GM12874 (cell line): ENCODE measurements at regions not wholly inside any gene's neighbourhood (a gene's known extent, or its start where the extent isn't known, plus 50 kb on each side); places are given as distances from the start of the nearest gene placed in this dataset.

Source experiments
- CTCF ChIP-seq: IDR thresholded peaks from 2 replicates; pipeline ENCODE4 v1.5.1; 2011; ENCODE audit warnings: low read depth, mild to moderate bottlenecking, control low read depth, low read length, moderate library complexity; ENCODE audit not compliant: insufficient read depth

GRCh38 chr5:26259081-26259480 is 779.3 kb downstream of the CDH9 start:
- no peak for TF ChIP-seq CTCF

- TF ChIP-seq CTCF = no peak
Observed at GRCh38 chr5:26245321-26245720, 793.1 kb downstream of the CDH9 start.

GRCh38 chr5:26239588-26239987 is 798.8 kb downstream of the CDH9 start:
- TF ChIP-seq CTCF = no peak

DNA sequence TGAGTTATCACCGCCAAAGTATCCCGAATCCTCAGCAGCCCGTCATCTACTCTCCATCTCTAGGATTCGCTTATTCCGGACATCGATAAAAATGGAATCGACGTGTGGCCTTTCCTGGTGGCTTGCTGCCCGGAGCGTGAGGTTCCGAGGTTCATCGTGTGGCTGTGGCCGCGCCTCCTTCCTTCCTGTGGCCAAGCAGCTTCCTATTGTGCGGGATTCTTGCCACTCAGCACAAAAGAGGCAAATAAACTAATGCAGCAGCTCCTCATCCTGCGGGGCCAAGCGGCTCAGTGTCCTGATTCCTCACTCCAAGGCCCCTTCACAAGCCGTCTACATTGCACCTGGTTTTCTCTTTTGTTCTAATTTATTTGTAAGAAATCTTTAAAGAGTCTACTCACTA is 800.9 kb downstream of the CDH9 start:
- TF ChIP-seq CTCF = no peak

GRCh38 chr5:26236936-26237335 is 801.5 kb downstream of the CDH9 start:
- TF ChIP-seq CTCF = no peak

DNA sequence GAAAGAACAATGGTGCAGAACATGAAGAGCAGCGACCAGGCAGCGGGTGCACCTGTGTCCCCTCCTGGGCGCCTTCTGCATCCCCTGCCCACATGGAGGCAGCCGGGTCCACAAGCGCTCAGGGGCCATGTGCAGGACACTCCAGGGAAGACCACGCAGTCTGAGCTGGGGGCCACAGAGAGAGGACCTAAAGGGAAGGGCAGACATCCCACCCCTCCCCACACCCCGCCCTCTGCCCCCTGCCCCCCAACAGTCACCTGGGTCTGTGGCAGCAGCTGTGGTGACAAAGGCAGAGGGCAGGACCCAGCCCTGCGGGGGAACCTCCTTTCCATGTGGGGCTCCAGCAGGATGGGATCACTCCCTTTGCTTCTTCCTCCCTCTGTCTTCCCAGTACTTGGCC is 805.7 kb downstream of the CDH9 start:
- TF ChIP-seq CTCF = no peak

- TF ChIP-seq CTCF = no peak
Observed at GRCh38 chr5:26231316-26231715, 807.1 kb downstream of the CDH9 start.

DNA sequence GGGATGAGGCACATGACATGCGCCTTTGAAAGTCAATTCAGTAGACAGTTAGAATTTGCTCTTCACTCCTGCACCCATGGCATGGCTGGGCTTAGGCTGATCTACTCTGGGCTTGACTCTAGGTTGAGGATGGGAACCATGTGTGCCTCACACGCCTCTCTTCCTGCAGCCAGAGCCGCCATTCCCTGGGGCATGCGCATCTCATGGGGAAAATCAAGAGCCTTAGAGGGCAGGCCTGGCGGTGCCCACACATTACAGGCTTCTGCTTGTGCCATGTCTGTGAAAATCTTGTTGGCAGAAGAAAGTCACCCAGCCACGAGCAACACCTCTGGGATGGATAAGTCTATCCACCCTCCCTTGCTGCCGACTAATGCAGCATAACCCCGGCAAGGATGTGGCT is 808.5 kb downstream of the CDH9 start:
- no peak for TF ChIP-seq CTCF
